SIG-M5 treated with dmso at 0.1 percent for 504 hours (cell line): ENCODE measurements at regions not wholly inside any gene's neighbourhood (a gene's known extent, or its start where the extent isn't known, plus 50 kb on each side); places are given as distances from the start of the nearest gene placed in this dataset.
"Not testable (repeated sequence)": the region's sequence is repeated elsewhere in the genome, so short reads cannot be mapped to it uniquely, and the experiment has no call there.

Source experiments
- DNase-seq: peaks from one replicate; lab custom pipeline; 2025; ENCODE audit not compliant: unreplicated experiment; lab: John Stamatoyannopoulos, UW

DNA sequence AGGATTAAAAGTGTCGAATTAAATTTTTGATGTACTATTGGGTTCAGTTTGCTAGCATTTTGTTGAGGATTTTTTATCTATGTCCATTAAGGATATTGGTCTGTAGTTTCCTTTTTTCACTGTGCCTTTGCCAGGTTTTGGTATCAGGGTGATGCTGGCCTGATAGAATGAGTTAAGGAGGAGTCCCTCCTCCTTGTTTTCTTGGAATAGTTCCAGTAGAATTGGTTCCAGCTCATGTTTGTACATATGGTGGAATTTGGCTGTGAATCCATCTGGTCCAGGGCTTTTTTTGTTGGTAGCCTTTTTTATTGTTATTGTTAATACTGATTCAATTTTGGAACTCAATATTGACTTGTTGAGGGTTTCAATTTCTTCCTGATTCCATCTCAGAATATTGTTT, 141.8 kb downstream of the SIM1 start:
- no peak for DNase-seq

GRCh38 chr6:100320686-100321085, 144.0 kb downstream of the SIM1 start:
- no peak for DNase-seq

DNA sequence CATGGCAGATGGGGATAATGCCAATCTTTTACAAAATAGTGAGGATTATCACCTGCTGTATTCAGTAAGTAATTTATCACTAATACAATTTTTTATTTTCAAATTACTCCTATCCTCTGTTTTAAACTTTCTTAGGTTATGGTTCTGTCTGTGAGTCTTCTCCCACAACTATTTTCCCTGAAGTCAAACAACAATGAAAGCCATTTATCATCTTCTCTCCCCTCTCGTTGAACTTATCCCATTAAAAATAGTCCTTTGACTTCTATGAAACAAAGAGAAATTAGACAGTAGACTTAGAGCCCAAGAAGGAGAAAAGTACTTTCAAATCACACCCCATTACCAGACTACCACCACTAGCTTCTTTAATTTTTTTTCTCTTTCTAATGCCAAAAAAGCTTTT, 147.7 kb downstream of the SIM1 start:
- no peak for DNase-seq

- no peak for DNase-seq
These were observed 150.5 kb downstream of the SIM1 start for GRCh38 chr6:100314186-100314585.

- DNase-seq: no peak
These were observed 152.9 kb downstream of the SIM1 start for GRCh38 chr6:100311707-100312251.

GRCh38 chr6:100309174-100309573, 155.5 kb downstream of the SIM1 start:
- DNase-seq: no peak

- no peak for DNase-seq
These were observed 157.2 kb downstream of the SIM1 start for GRCh38 chr6:100307561-100307960.

DNA sequence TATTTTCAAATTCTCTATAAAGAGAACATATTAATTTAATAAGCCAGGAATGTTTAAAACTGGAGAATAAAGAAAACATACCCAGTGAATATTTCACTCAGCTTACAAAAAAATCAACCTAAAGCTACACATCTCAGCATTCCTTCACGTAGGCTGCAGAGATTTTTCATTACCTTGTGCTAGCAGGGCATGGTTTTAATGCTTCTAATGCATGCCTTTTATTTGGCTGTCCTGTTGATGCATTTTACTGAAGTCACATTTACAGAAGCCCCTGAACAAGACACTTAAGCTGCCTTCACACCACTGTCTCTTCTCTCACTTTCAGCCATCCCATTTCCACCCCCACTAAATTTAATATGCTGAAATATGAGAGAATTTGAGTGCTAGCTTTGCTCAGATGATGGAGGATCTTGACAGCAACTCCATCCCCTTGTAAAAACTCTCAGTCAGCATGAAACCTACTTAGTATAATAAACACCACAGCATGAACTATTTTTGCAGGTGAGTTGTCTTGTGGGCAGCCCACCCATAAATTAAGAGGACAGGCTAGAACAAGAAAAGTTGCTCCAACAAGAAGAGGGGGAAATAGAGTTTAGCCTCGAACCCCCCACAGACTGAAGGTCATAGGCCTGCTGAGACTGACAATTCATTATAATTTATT, 159.4 kb downstream of the SIM1 start:
- DNase-seq: no peak

DNA sequence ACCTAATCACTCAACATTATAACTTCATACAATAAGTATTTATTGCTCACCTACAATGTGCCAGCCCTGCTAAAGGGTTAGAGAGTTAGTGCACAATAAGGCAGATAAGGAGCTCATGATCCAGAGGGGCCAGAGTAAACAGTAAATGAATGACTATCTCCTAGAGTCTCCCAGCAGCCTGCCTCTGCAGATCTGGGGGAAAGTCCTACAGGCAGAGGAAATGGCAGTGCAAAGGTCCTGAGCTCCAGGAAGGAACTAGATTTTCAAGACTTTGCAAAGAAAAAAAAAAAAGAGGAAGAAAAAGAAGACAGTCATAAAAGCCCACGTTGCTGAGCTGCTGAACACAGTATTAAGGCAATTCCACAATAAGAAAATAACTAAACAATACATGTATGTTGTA, 160.1 kb downstream of the SIM1 start:
- no peak for DNase-seq

- DNase-seq: no peak
These were observed 163.0 kb downstream of the SIM1 start for GRCh38 chr6:100301731-100302130.

DNA sequence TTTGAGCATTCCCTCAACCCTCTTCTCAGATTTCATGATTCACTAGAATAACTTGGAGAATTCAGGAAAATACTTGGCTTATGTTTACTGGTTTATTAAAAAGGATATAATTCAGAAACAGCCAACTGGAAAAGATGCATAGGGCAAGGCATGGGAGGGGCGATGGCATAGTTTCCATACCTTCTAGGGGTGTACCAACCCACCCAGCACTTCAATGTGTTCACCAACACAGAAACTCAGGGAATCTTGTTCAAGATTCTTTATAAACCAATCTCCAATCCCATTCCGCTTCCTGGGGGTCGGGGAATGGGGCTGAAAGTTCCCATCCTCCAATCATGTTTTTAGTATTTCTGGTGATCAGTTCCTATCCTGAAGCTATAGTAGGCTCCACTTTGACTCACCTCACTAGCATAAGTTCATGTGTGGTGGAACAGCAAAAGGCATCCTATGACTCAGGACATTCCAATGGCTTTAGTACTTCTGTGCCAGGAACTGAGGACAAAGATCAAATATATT, 164.4 kb downstream of the SIM1 start:
- DNase-seq: no peak

- no peak for DNase-seq
These were observed 167.7 kb downstream of the SIM1 start for GRCh38 chr6:100296810-100297544.

DNA sequence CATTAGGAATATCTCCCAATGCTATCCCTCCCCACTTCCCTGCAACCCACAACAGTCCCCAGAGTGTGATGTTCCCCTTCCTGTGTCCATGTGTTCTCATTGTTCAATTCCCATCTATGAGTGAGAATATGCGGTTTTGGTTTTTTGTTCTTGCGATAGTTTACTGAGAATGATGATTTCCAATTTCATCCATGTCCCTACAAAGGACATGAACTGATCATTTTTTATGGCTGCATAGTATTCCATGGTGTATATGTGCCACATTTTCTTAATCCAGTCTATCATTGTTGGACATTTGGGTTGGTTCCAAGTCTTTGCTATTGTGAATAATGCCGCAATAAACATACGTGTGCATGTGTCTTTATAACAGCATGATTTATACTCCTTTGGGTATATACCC, 169.5 kb downstream of the SIM1 start:
- DNase-seq: not testable (repeated sequence)

- DNase-seq: no peak
These were observed 175.4 kb downstream of the SIM1 start for GRCh38 chr6:100289285-100289684.

DNA sequence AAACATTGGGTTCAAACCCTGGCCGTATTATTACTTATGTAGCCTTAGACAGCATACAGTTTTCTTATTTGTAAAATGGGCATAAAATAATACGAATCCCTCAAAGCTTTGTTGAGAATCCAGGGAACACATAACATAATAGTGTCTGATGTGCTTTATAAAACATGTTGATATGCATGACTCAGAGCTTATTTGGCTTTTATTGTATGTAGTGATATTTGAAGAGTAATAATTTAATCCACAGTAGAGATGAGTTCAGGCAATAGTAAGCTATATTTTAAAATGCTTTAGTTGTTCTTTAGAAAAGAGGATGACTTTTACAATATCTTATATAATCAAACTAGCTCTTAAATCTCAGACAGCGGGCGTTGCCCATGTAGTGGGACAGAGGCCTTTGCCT, 176.4 kb downstream of the SIM1 start:
- DNase-seq: no peak

GRCh38 chr6:100283285-100283684, 181.4 kb downstream of the SIM1 start:
- no peak for DNase-seq

DNA sequence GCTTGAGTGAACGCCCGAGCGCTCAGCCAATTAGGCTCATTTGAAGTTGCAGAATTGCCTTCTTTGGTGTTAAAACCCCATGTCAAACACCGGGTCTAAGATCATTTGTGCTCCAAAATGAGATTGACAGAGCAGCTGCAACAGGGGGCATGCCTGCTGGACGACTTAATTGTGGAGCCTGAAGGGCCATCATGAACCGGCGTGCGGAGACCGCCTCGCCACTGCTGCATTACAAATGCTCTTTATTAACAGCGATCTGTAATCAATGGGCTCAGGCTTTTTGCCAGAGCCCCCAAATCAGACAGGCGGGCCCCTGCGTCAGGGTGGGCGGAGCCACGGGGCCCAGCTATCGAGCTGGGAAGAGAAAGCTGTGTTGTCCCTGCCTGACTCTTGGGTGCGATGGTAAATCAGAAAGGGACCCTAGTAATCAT, 183.2 kb downstream of the SIM1 start:
- DNase-seq: no peak

DNA sequence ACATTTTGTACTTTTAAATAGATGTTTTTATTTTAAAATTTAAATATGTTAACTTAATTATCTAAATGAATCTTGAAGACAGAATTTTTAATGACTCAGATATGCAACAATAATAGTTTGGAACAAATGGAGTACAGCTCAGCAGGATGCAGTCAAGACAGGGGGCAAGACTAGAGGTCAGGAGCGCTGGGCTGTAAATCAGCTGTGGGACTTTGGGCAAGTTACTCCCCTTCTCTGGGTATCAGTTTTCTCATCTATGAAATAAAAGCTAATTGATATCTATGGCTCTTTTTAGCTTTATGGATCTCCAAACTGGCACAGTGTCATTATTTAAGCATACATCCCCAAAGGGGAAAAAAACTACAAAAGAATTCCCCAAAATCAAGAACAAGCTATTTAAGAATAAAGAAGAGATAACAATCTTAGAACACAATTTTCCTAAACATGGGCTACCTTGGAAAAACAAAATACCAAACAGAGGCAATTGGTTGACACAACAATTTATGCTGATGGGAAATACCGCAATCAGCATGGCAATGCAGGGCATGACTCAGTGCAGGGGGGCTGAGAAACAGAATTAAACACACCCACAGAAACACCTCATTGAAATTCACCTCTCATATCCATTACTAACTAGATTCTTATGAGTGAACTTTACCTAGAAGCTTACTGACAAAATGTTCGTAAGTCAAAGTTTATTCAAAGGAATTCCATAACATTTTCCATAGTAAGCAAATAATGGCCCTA, 188.2 kb downstream of the SIM1 start:
- DNase-seq: no peak

- DNase-seq: no peak
These were observed 190.6 kb downstream of the SIM1 start for GRCh38 chr6:100274147-100274546.

DNA sequence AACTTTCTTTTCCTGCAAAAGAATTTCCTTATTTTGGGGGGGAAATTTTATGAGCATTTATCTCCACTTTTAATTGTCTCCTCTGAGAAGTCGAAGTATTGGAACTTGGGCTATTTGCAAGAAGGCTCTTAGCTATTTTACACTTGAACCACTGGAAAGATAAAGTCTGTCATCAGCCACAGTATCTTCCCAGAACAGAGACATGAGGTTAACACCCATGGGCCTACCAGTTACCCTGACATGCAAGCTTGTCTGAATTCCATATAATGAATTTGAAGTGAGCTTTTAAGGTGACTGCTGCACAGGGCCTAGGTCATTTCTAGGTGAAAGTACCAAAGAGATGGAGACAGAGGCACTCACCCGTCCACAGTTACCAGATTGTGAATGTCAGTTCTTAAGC, 193.1 kb downstream of the SIM1 start:
- DNase-seq: no peak

GRCh38 chr6:100271202-100271601, 193.5 kb downstream of the SIM1 start:
- DNase-seq: no peak

DNA sequence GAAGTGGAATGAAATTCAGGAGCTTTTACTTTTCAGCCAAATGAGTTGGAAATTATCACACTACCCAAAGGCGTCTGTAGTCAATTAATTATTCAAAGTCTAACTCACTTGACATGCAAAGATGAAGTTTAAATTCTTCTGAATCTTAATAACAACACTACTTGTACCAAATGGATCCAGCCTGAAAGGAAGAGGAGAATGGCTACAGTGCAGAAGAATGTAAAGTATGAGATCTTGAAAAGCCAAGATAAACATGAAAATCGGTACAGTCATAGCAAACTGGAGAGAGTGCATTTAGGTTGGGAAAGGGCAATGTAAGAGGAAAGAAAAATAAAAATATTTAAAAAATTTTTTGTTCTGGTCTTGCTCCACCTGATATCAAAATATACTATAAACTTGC, 195.5 kb downstream of the SIM1 start:
- DNase-seq: no peak
